ENCODE measurements at regions not wholly inside any gene's neighbourhood (a gene's known extent, or its start where the extent isn't known, plus 50 kb on each side); places are given as distances from the start of the nearest gene placed in this dataset.
"Not testable (repeated sequence)": the region's sequence is repeated elsewhere in the genome, so short reads cannot be mapped to it uniquely, and the experiment has no call there.

DNA sequence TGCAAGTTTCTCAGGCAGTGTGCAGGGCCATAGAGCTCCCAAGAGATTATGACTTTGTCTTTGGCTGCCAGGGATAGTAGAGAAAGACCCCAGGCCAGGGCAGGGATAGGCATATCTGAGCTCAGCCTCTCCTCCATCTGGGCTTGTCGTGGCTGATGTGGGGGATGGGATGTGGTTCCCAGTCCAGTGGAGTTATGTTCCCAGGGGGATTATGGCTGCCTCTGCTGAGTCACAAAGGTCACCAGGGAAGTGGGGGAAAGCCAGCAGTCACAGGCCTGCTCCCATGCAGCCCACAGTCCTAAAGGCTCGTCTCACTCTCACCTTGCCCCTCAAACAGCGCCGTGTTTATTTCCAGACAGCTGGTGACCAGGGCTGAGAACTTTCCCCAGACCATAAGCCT lies 354.9 kb downstream of the SI start:
- H3K4me3 ChIP-seq: no peak overlapping the region
- H3K9me3 ChIP-seq: no peaks in the 10 kb centered on the region
- no peak overlapping the region for H3K27ac ChIP-seq
- H3K36me3 ChIP-seq (ENCODE audit: insufficient read depth in 1 of 2, low read depth in 1 of 2): no peaks in the 10 kb centered on the region
- ATAC-seq (no peak), DNase-seq (no peak)
- WGBS, 3 donors: 60 to 73% (median 62%) methylated on average over 4 of the region's 4 CpGs
- no peaks in the 10 kb centered on the region for H3K27me3 ChIP-seq (ENCODE audit: insufficient read depth in 3 of 3, low read length in 2 of 3)
- no peaks in the 10 kb centered on the region for H3K4me1 ChIP-seq
- TF ChIP-seq, protein P1, sequence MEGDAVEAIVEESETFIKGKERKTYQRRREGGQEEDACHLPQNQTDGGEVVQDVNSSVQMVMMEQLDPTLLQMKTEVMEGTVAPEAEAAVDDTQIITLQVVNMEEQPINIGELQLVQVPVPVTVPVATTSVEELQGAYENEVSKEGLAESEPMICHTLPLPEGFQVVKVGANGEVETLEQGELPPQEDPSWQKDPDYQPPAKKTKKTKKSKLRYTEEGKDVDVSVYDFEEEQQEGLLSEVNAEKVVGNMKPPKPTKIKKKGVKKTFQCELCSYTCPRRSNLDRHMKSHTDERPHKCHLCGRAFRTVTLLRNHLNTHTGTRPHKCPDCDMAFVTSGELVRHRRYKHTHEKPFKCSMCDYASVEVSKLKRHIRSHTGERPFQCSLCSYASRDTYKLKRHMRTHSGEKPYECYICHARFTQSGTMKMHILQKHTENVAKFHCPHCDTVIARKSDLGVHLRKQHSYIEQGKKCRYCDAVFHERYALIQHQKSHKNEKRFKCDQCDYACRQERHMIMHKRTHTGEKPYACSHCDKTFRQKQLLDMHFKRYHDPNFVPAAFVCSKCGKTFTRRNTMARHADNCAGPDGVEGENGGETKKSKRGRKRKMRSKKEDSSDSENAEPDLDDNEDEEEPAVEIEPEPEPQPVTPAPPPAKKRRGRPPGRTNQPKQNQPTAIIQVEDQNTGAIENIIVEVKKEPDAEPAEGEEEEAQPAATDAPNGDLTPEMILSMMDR (IDR thresholded peaks at IDR 0.05): no peak
- intact Hi-C loops (cut with DNase I): no loop called here

- H3K27ac ChIP-seq; H3K36me3 ChIP-seq (ENCODE audit: insufficient read depth in 1 of 2, low read depth in 1 of 2); DNase-seq; ATAC-seq; H3K9me3 ChIP-seq; intact Hi-C loops (cut with DNase I); H3K27me3 ChIP-seq (ENCODE audit: insufficient read depth in 3 of 3, low read length in 2 of 3); H3K4me1 ChIP-seq; H3K4me3 ChIP-seq: not testable (repeated sequence)
- WGBS, 3 donors: 73 to 91% (median 77%) methylated on average over 10 to 13 of the region's 13 CpGs
Measured at GRCh38 chr3:164702808-164703207, 375.5 kb downstream of the SI start.

DNA sequence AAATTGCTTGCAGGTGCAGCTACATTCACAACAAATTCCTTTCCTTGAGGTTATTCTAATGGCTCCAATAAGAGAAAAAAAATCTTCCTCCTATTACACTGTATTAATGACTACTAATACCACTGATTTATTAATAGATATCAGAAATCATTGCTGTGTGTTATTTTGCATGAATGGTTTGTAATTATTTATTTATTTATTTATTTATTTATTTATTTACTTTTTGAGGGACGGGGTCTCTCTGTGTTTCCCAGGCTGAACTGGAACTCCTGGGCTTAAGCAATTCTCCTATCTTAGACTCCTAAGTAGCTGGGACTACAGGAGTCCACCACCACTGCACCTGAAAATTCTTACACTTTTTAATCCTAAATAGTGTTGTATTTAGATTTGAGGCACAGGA lies 390.4 kb downstream of the SI start:
- no peaks in the 10 kb centered on the region for H3K27me3 ChIP-seq (ENCODE audit: insufficient read depth in 3 of 3, low read length in 2 of 3)
- TF ChIP-seq, protein P1 (IDR thresholded peaks at IDR 0.05): no peak
- intact Hi-C loops (cut with DNase I): no loop called here
- H3K36me3 ChIP-seq (ENCODE audit: insufficient read depth in 1 of 2, low read depth in 1 of 2): no peaks in the 10 kb centered on the region
- 63 to 75% (median 63%) methylated on average over 1 of the region's 1 CpG for WGBS, 3 donors
- H3K4me1 ChIP-seq: no peaks in the 10 kb centered on the region
- no peak for DNase-seq
- no peaks in the 10 kb centered on the region for H3K9me3 ChIP-seq
- no peak overlapping the region for H3K27ac ChIP-seq
- no peak for ATAC-seq
- no peak overlapping the region for H3K4me3 ChIP-seq

DNA sequence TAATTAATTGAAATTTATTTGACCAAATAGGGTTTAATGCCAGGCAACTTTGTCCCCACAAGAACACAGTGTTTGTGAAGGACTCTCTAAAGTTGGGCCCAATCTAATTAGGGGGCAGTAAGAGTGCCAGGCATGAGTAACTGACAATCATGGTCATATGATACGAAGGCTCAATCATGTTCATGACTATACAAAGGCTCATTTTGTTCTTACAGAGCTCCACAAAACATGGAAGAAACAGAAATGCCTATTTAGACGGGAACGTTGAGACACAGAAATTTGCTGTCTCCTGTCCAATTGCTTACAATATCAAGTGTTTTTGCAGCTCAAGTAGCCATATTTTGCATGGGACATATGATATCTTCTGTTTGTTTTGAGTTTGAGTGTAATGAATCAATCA lies 391.1 kb downstream of the SI start:
- ATAC-seq (no peak), DNase-seq (no peak)
- Histone ChIP-seq H3K9me3 (no peaks in the 10 kb centered on the region), H3K4me3 (no peak overlapping the region), H3K27ac (no peak overlapping the region), H3K36me3 (ENCODE audit: insufficient read depth in 1 of 2, low read depth in 1 of 2) (no peaks in the 10 kb centered on the region), H3K4me1 (no peaks in the 10 kb centered on the region), H3K27me3 (ENCODE audit: insufficient read depth in 3 of 3, low read length in 2 of 3) (no peaks in the 10 kb centered on the region)
- TF ChIP-seq, protein P1 (IDR thresholded peaks at IDR 0.05): no peak
- WGBS, 3 donors: 48 to 66% (median 59%) methylated on average over 3 of the region's 3 CpGs
- intact Hi-C loops (cut with DNase I): no loop called here

GRCh38 chr3:164683489-164683888 lies 394.8 kb downstream of the SI start:
- ATAC-seq (no peak), DNase-seq (no peak)

More at GRCh38 chr3:164683489-164683888, 394.8 kb downstream of the SI start:
- intact Hi-C loops (cut with DNase I): no loop called here
- TF ChIP-seq, protein P1 (IDR thresholded peaks at IDR 0.05): no peak
- no peak overlapping the region for H3K27ac ChIP-seq
- no peak overlapping the region for H3K4me3 ChIP-seq
- no peaks in the 10 kb centered on the region for H3K4me1 ChIP-seq
- WGBS, 3 donors: 61 to 64% (median 62%) methylated on average over 3 of the region's 3 CpGs
- H3K9me3 ChIP-seq: no peaks in the 10 kb centered on the region
- H3K36me3 ChIP-seq (ENCODE audit: insufficient read depth in 1 of 2, low read depth in 1 of 2): no peaks in the 10 kb centered on the region
- no peaks in the 10 kb centered on the region for H3K27me3 ChIP-seq (ENCODE audit: insufficient read depth in 3 of 3, low read length in 2 of 3)

Measured in psoas muscle (tissue), 7 donors.